ENCODE measurements at regions not wholly inside any gene's neighbourhood (a gene's known extent, or its start where the extent isn't known, plus 50 kb on each side); places are given as distances from the start of the nearest gene placed in this dataset.
A peak's percentile ranks its signal among the peaks of the same experiment; 100 is the strongest.

DNA sequence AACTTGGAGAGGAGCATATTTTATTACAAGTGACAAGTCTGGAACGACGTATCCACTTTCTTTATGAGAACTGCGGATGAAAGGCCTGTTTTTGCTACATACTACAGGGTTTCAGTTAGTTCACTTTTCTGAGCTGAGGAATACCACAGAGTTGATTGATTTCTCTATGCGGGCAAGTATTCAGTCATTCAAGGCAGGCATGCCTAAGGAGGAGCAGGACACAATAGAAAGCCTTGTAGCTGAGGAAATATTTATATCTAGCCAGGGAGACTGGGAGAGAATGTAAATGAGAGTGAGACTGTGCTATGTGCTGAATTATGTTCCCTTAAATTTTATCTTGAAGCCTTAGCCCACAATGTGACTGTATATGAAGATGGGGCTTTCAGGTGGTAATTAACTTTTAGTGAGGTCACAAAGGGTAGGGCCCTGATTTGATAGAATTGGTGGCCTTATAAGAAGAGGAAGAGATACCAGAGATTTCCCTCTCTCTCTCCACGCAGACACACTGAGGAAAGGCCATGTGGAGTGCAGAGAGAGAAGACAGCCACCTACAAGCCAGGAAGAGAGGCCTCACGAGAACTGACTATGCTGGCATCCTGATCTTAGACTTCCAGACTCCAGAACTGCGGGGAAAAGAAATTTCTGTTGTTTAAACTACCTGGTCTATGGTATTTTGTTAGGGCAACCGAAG lies 459.0 kb upstream of the ATP2B1 start:
- DNase-seq (ENCODE audit: low spot score) (no peak), FAIRE-seq (no peak)

DNA sequence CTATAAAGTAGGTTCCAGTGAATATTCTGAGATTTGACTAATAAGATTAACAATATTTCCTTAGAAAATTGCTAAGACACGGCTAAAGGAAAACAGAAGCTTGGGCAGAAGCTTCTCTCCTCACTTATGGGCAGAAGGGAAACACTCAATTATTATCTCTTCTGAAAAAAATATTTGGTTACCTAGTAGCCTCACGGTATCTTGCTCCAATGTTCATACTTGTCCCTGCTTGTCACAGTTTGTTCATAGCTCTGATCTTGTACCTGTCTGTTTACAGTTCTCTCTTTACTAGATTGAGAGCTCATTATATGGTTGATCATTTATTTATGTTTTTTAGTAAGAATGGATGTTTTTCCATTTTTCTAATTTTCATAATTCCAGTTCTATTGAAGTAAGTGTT lies 458.0 kb upstream of the ATP2B1 start:
- FAIRE-seq, result no peak
- DNase-seq (ENCODE audit: low spot score), result no peak

DNA sequence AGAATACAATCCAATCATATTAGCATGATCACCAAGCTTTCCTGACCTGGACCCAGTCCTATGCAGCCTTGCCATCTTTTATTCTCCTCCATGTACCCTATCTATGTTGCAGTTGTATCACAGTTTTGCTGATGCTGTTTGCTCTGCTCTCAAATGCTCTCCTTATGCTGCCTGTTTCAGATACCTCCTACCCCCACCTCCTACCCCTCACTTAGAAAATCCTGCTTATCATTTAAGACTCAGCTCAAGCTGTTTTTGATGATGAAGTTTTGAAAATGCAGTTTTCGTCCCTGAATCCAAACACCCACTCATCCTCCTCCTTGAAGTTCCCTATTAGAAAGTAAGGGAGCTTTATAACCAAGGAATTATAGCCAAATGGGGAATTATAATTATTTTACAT lies 457.4 kb upstream of the ATP2B1 start:
- FAIRE-seq, result no peak
- no peak for DNase-seq (ENCODE audit: low spot score)

DNA sequence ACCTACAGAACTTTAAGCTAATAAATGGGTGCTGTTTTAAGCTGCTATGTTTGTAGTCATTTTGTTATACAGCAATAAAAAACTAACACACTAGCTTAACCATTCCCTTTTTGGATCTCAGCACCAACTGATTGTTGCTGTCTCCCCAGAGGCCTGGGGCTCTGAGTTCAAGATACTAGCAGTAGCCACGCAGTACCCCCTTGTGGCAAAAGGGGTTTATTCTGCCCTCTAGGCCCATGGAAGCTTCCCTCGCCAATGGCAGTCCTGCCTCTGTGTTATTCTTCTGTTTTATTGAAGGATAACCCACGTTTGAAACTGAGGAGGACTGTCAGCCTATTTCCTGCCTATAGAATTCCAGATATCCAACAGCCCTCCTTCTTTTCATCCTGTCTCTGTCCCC lies 455.3 kb upstream of the ATP2B1 start:
- DNase-seq (ENCODE audit: low spot score) (no peak), FAIRE-seq (no peak)

DNA sequence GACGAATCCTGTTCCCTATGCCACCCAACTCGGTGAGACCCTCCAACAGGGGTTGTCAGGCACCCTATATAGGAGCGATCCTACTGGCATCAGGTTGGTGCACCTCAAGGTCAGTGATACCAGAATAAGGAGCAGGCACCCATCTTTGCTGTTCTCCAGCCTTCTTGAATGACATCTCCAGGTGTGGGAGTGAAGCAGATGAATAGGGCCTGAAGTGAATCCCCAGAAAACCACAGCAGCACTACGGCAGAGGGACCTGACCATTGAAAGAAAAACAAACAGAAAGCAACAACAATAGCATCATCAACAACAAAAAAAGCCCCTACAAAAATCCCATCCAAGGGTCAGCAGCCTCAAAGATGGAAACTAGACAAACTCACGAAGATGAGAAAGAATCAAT lies 445.2 kb upstream of the ATP2B1 start:
- no peak for DNase-seq (ENCODE audit: low spot score)
- FAIRE-seq, result no peak

DNA sequence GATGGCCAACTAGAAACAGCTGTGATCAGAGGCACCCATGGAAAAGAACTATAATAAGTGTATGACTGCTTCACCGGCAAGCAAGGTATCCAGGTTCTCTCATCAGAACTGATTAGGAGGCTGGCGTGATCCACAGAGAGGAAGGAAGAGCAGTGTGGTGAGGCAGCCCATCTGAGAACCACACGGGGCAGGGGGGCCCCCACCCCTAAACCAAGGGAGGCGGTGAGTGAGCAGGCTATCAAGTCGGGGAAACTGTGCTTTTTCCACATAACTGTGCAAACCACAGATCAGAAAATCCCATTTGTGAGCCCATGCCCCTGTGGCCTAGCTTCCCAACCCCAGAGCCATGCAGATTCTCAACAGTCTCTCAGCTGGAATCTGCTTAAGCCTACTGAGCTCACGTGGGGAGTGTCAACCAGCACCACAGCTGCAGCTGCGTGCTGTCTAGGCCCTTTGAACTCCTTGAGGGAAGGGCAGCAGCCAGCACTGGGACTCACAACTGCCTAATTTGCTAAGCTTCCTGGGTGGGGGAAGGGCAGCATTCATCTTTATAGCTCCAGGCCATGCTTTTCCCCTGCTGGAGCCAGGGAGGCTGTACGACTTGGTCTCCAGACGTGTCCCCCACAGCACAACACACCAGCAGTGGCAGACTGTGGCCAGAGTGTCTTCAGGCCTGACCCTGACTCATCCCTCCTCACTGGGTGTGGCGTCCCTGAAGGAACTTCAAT lies 444.4 kb upstream of the ATP2B1 start:
- FAIRE-seq (no peak), DNase-seq (ENCODE audit: low spot score) (no peak)

DNA sequence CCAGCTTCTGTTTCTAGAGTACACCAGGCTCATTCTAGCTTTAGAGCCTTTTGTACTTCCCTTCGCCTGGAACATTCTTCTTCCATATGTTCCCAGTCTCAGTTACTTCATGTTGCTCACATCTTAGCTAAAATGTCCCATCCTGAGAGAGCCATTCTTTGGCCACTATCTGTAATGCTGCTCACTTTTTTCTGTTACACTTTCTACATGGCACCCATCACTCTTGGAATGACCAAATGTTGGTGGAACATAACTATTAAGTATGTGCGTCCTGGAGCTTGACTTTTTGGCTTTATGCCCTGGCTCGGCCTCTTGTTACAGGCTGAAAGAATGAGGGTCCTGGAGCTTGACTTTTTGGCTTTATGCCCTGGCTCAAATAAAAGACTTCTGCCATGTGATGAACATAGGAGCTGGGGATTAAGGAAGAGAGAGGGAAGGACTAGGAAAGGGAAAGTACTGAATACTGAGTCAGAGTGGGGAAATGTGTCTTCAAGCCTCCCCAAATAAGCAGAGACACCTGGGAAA lies 442.9 kb upstream of the ATP2B1 start:
- DNase-seq (ENCODE audit: low spot score) (no peak), FAIRE-seq (no peak)

DNA sequence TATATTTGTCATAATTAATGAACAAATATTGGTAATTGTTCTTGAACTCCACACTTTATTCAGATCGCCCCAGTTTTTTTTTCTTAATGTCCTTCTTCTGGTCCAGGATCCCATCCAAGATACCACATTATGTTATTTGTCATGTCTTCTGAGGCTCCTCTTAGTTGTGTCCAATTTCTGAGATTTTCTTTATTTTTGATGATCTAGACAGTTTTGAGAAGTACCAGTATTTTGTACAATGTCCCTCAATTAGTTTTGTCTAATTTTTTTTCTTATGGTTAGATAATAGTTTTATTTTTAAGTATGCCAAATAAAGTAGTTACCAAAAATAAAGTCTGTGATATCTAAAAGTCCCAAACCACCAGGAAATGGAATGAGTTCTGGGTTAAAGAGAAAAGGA lies 440.8 kb upstream of the ATP2B1 start:
- no peak for DNase-seq (ENCODE audit: low spot score)
- no peak for FAIRE-seq

DNA sequence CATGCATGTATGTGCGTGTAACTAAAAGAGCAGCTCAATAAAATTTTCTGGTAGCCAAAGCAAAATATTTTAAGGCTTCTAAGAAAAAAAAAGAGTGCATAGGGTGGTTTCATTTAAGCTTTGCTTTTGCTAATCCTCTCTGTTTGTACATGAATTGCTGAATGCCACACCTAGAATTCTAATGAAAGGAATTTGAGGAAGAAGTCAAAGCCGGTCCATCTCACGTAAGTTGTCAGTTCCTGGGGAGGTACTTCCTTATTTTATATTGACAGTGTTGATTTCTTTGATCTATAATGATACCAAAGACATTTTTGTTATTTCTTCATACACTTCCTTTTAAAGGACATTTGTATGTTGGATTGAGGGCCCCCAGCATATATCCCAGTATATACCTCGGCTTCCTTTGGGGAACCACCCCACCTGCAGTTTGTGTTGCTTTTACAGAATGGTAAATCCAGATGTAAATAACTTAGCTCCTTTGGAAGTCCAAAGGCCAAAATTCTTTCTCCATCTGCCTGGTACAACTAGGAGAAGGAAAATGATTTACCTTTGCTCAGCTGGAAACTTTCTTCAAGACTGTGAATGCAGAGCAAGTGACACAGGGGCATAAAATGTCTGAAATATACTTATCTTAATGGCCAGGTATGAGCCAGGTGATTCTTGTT lies 420.9 kb upstream of the ATP2B1 start:
- no peak for DNase-seq (ENCODE audit: low spot score)
- FAIRE-seq, result no peak

DNA sequence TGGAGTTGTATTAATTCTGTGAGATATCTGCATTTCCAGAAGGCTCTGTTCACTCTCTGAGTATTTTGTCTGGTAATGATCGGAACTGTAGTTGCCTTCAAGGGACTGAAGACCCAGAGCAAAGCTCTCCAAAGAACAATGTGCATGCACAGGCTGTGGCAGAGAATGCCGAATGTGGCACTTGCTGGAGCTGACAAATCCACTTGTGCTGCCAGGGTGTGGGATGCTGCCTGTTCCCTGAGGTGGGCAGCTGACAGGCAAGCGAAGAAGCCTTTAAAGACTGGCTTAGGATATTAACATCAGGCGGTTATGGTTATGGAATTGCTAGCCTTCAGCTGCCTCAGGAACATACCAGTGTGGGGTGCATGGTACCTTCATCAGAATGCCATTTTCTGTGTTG lies 419.9 kb upstream of the ATP2B1 start:
- FAIRE-seq, result no peak

DNA sequence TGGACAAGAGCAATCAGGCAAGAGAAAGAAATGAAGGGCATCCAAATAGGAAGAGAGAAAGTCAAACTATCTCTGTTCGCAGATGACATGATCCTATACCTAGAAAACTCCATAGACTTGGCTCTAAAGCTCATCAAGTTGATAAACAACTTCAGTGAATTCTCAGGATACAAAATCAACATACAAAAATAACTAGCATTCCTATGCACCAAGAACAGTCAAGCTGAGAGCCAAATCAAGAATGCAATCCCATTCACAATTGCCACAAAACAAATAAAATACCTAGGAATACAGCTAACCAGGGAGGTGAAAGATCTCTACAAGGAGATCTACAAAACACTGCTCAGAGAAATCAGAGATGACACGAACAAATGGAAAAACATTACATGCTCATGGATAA lies 417.5 kb upstream of the ATP2B1 start:
- no peak for DNase-seq (ENCODE audit: low spot score)
- no peak for FAIRE-seq

More for the DNA sequence above, 419.9 kb upstream of the ATP2B1 start:
- no peak for DNase-seq (ENCODE audit: low spot score)

DNA sequence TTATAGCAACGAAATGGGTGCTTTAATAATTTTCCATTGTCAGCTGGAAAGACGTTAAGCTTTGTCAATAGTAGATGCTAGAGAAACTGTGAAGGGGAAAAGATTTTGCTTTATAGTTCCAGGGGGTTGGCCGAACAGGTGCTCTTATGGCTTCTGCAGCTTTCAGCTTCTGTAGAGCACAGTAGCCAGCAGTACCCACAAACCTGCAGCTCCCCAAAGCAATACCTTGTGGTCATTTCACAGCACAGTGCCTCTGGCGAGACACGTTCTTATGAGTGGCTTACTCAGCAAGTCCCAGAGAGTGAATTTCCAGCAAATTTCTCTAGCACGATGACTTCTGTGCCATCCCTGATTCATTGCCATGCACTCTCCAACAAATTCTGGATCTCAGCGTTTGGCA lies 416.3 kb upstream of the ATP2B1 start:
- DNase-seq (ENCODE audit: low spot score) (no peak), FAIRE-seq (no peak)

DNA sequence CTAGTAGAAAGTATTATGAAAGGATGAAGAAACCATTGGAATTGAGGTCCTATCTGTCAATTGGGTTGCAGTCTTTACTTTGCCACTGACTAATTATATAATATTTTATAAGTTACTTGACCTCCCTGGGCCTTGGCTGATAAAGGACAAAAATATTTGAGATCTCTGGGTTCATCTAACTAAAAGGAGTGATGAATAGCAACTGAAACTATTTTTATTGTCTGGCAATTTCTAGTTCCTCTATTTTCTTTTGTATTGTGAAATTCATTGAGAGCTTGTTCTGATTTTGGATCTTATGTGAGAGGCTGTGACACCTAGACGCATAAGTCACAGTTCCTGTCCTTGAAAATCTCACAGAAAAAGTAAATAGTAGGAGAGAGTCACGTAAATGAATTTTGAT lies 415.7 kb upstream of the ATP2B1 start:
- DNase-seq (ENCODE audit: low spot score) (no peak), FAIRE-seq (no peak)

DNA sequence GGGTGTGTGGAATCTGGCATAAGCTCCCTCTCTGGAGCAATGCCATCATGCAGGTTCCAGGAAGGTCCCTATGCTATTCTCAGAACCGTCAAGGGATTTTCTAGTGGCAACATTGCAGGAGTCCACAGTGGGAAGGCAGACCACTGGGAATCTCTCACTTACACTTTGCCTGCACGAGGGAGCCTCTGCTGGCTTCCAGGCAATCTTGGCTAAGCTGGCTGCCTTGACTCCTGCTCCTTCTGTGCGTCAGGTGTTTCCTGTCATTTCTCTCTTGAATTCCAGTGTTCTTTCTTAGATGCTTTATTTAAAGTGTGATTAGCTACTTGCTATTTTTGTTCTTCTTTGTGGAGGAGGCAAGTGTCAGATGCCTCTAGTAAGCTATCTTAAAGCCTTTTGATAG lies 414.0 kb upstream of the ATP2B1 start:
- FAIRE-seq, result no peak
- DNase-seq (ENCODE audit: low spot score), result no peak

DNA sequence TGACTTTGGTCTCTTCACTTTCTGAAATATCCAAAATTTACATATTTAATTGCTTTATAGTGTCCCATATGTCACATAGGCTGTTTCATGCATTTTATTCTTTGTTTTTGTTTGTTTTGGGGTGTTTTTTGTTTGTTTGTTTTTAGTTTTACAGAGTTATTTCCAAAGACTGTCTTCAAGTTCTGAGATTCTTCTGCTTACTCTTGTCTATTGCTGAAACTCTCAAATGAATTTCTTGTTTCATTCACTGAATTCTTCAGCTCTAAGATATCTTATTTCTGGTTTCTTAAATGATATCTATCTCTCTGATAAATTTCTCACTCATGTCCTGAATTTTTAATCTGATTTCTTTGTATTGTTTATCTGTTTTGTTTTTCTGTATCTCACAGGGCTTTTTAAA lies 412.0 kb upstream of the ATP2B1 start:
- FAIRE-seq, result no peak
- DNase-seq (ENCODE audit: low spot score), result no peak

DNA sequence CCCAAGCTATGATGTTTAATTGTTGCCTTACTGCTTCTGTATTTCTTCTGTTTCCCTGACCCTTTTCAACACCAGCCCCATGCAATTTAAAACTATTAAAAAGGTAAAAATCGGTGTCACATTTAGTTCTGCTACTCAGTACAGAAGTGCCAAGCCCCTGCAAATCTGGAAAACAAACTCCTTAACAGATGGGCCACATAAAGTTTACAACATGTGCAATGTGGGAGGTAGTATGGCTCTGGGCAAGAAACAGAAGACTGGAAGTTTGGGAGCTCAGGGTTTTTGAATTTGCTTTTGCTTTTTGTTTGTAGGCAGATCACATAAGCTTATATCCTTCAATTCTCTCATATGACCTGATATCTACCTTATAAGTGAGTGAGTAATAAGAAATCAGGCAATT lies 404.0 kb upstream of the ATP2B1 start:
- FAIRE-seq, result no peak
- DNase-seq (ENCODE audit: low spot score), result no peak

DNA sequence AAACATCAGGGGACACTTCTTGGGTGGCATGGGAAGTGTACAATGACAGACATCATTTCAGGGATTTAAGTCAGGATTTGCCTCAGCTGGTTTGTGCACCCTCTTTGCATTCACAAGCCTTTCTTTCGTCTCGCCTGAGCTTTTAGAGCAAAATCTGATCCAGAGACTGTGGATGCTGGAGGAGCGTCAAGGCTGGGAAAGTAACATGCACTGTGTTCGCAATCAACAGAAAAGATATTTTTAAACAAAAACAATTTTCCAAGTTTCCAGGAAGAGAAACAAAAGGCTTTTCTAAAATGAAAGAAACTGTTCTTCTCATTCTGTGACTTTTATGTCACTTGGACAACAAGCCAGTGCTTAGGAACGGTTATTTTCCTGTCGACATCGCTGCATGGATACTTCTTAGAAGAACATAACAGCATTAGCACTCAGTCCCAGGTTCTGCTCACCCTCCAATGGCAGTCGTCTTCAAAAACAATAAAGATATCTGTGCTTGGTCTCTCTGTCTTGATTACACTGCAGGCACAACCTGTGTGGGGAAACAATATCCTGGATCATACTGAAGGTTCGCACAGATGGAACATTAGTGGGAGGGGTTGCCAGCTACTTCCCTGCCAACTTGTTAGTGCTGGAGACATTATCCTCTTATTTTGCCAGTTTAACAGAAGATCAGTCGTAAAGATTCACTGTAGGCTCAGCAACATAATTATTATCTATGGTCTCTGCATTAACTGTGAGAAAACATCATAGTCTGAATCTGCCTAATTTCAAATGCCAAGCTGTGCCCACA lies 403.3 kb upstream of the ATP2B1 start:
- DNase-seq (ENCODE audit: low spot score), result no peak
- no peak for FAIRE-seq

DNA sequence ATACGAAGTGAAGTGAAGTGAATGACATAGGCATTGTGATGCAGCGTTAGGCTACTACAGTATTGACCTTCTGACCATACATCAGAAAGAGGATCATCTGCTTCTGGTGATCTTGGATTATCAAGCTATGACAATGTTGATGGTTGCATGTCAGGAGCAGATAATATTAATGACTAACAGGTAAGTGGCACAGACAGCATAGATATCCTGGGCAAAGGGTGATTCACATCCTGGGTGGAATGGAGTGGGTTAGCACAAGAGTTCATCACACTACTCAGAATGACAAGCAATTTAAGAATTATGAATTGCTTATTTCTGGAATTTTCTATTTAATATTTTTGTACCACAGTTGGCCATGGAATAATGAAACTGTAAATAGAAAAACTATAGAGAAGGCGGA lies 397.9 kb upstream of the ATP2B1 start:
- no peak for FAIRE-seq
- no peak for DNase-seq (ENCODE audit: low spot score)

DNA sequence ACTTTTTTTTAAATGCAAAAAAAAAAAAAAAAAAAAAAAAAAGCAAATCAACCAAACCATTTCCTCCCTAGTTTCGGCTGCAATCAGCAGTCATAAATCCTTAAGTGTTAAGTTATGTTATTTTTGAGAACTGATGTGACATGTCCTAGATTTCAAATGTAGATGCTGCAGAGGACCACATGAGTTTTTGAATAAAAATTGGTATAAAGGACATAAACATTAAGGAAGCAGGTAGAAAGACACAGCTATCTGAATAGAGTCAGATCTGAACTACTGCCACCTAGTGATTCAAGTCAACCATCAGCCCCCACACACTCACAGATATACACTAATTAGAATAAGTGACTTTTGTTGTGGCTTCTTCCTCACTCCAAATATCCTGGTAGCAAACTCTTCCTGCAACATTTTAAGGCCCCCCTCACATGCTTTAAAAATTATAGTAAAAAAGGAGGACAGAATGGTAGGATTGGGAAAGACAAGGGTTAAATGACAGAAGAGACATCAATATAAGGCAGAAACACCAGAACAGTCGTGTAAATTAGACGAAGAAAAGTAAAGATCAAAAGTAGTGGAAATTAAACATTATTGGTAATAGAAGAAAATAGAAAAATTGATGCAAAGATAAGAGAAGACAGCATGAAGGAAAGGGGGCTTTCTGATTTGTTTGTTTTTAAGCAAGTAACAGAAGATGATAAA lies 394.5 kb upstream of the ATP2B1 start:
- peak; percentile 4 for DNase-seq (ENCODE audit: low spot score)

DNA sequence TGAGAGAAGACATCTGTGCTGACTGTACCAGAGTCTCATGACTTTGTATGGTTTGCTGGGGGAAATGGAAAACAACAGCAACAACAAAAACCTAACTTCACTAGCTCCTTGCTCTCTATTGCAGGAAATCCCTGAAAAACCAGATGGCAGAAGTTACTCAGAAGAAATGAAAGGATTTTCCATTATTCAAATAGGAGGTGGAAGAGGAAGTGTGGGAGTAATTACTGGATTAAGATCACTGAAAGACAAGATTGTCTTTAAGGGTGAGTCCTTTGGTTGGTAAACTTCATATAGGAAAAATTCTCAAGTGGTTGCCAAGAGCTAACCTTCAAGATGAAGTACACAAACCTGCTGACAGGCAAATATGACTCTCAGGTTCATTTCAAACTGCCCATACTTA lies 391.9 kb upstream of the ATP2B1 start:
- DNase-seq (ENCODE audit: low spot score), result no peak
- FAIRE-seq, result no peak

More for the DNA sequence above, 394.5 kb upstream of the ATP2B1 start:
- no peak for FAIRE-seq

DNA sequence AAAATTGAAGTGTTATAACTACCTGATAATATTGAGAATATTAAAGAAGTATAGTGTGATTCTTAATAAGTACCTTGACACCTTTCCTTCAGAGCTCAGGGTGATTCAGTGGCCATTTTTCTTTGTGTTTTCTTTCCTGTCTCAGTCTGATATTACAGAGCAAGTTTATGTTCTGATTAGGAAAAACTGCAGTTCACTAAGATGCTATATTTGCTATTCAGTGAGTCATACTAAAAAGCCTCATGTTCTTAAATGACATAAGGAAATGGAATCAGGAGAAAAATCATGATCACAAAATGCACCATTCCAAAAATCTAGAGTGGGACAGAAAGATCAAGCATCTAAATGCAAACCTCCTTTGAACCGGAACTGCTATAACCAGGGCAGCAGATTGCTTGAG lies 390.6 kb upstream of the ATP2B1 start:
- DNase-seq (ENCODE audit: low spot score), result no peak
- no peak for FAIRE-seq

Data from urothelium cell line (cell line).